ENCODE measurements at regions not wholly inside any gene's neighbourhood (a gene's known extent, or its start where the extent isn't known, plus 50 kb on each side); places are given as distances from the start of the nearest gene placed in this dataset.

- Histone ChIP-seq H3K27ac (ENCODE audit: control insufficient read depth, insufficient read depth, low read length) (no peak overlapping the region), H3K36me3 (ENCODE audit: control insufficient read depth in 2 of 2, extremely low read depth in 1 of 2, insufficient read depth in 2 of 2, low read length in 2 of 2) (no peaks in the 10 kb centered on the region), H3K4me3 (ENCODE audit: control insufficient read depth in 2 of 3, extremely low read depth in 1 of 3, insufficient read depth in 2 of 3, low read depth in 1 of 3, low read length in 3 of 3) (no peak overlapping the region), H3K9ac (ENCODE audit: control insufficient read depth, extremely low read depth, insufficient read depth, low read length) (no peak overlapping the region), H4K20me1 (ENCODE audit: control insufficient read depth, extremely low read depth, insufficient read depth, low read length) (no peaks in the 10 kb centered on the region), H3K9me1 (ENCODE audit: control insufficient read depth, extremely low read depth, insufficient read depth, low read length) (no peaks in the 10 kb centered on the region), H3K9me3 (ENCODE audit: control insufficient read depth, low read depth, low read length) (no peaks in the 10 kb centered on the region), H2AFZ (ENCODE audit: control insufficient read depth, low read length) (no peak overlapping the region), H3K27me3 (ENCODE audit: control insufficient read depth, extremely low read depth, insufficient read depth, low read length) (peaks cover 3% of the 10 kb centered on the region), H3K4me2 (ENCODE audit: control insufficient read depth, extremely low read depth, insufficient read depth, low read depth, low read length) (no peak overlapping the region), H3K79me2 (ENCODE audit: control insufficient read depth, insufficient read depth, low read length) (no peaks in the 10 kb centered on the region), H3K4me1 (ENCODE audit: control insufficient read depth, extremely low read depth, insufficient read depth, low read length) (no peaks in the 10 kb centered on the region)
- TF ChIP-seq EZH2 (IDR thresholded peaks at IDR 0.05; ENCODE audit: low read length) (no peak), CTCF (optimal IDR thresholded peaks at IDR 0.05 in 1 of 3, IDR thresholded peaks at IDR 0.05 in 1 of 3, conservative IDR thresholded peaks at IDR 0.05 in 1 of 3; ENCODE audit: extremely low read depth in 1 of 3, insufficient read depth in 2 of 3, low read length in 3 of 3) (no peak)
- no peak for FAIRE-seq
- DNase-seq (ENCODE audit: low read depth, low spot score) = no peak
- dilution Hi-C loops (cut with MboI; ENCODE audit: extremely low pct_ligation_motif_present, low sequenced_read_pairs) = no loop called here
Measured at GRCh38 chr14:96648506-96649326, 146.5 kb downstream of the PAPOLA start.

GRCh38 chr14:96649327-96649601 is 147.1 kb downstream of the PAPOLA start:
- H3K4me1 ChIP-seq (ENCODE audit: control insufficient read depth, extremely low read depth, insufficient read depth, low read length) = no peaks in the 10 kb centered on the region
- no peaks in the 10 kb centered on the region for H3K79me2 ChIP-seq (ENCODE audit: control insufficient read depth, insufficient read depth, low read length)
- DNase-seq (ENCODE audit: low read depth, low spot score) = no peak
- no peaks in the 10 kb centered on the region for H3K9me3 ChIP-seq (ENCODE audit: control insufficient read depth, low read depth, low read length)
- TF ChIP-seq EZH2 (IDR thresholded peaks at IDR 0.05; ENCODE audit: low read length) = no peak
- TF ChIP-seq CTCF (optimal IDR thresholded peaks at IDR 0.05 in 1 of 3, IDR thresholded peaks at IDR 0.05 in 1 of 3, conservative IDR thresholded peaks at IDR 0.05 in 1 of 3; ENCODE audit: extremely low read depth in 1 of 3, insufficient read depth in 2 of 3, low read length in 3 of 3) = no peak
- FAIRE-seq = no peak
- no peaks in the 10 kb centered on the region for H3K9me1 ChIP-seq (ENCODE audit: control insufficient read depth, extremely low read depth, insufficient read depth, low read length)
- H4K20me1 ChIP-seq (ENCODE audit: control insufficient read depth, extremely low read depth, insufficient read depth, low read length) = no peaks in the 10 kb centered on the region
- no peak overlapping the region for H3K4me2 ChIP-seq (ENCODE audit: control insufficient read depth, extremely low read depth, insufficient read depth, low read depth, low read length)
- peaks cover 3% of the 10 kb centered on the region for H3K27me3 ChIP-seq (ENCODE audit: control insufficient read depth, extremely low read depth, insufficient read depth, low read length)
- dilution Hi-C loops (cut with MboI; ENCODE audit: extremely low pct_ligation_motif_present, low sequenced_read_pairs) = no loop called here
- H3K9ac ChIP-seq (ENCODE audit: control insufficient read depth, extremely low read depth, insufficient read depth, low read length) = no peak overlapping the region
- no peak overlapping the region for H3K27ac ChIP-seq (ENCODE audit: control insufficient read depth, insufficient read depth, low read length)
- H3K4me3 ChIP-seq (ENCODE audit: control insufficient read depth in 2 of 3, extremely low read depth in 1 of 3, insufficient read depth in 2 of 3, low read depth in 1 of 3, low read length in 3 of 3) = no peak overlapping the region
- no peaks in the 10 kb centered on the region for H3K36me3 ChIP-seq (ENCODE audit: control insufficient read depth in 2 of 2, extremely low read depth in 1 of 2, insufficient read depth in 2 of 2, low read length in 2 of 2)
- H2AFZ ChIP-seq (ENCODE audit: control insufficient read depth, low read length) = no peak overlapping the region

Data from keratinocyte (primary cell).